ENCODE measurements at regions not wholly inside any gene's neighbourhood (a gene's known extent, or its start where the extent isn't known, plus 50 kb on each side); places are given as distances from the start of the nearest gene placed in this dataset.

DNA sequence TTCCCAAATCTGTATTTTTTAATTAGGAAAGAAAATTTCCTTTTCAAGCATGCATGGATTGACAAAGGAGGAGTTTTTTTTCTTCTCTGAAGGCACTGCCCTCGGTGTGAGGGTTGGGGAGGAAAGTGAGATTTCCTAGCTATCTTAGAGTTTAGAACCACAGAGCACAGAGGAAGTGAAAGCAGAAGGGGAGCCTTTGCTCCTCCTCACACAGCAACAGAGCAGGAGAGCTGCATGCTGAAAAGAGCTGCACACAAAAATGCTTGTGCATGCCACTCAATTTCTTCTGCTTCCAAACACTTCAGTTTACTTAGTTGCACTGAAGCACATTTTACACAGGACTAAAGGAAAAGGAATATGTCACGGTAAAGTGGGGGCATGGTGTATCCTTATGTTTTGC lies 308.1 kb downstream of the GPATCH2 start:
- Histone ChIP-seq H3K27me3 (ENCODE audit: insufficient read depth, low read length, poor library complexity, severe bottlenecking) (no peaks in the 10 kb centered on the region), H3K9me3 (ENCODE audit: insufficient read depth, low read depth, low read length) (no peaks in the 10 kb centered on the region), H2AFZ (ENCODE audit: low read length) (no peak overlapping the region), H3K4me1 (ENCODE audit: insufficient read depth, low read length, poor library complexity, severe bottlenecking) (no peaks in the 10 kb centered on the region), H3K79me2 (ENCODE audit: insufficient read depth, low read length) (no peaks in the 10 kb centered on the region), H3K9me2 (replicated peaks; ENCODE audit: low read depth, low read length) (0 out of 2 replicates have a peak, but pooled peaks cover under 1% of the 10 kb centered on the region), H3K9ac (ENCODE audit: low read depth, low read length, poor library complexity, severe bottlenecking) (no peak overlapping the region), H3K36me3 (ENCODE audit: insufficient read depth, low read length) (no peaks in the 10 kb centered on the region), H3K4me2 (ENCODE audit: low read depth, low read length, poor library complexity, severe bottlenecking) (no peak overlapping the region), H4K20me1 (ENCODE audit: insufficient read depth, low read length, poor library complexity, severe bottlenecking) (no peaks in the 10 kb centered on the region), H3F3A (ENCODE audit: low read depth) (no peaks in the 10 kb centered on the region), H3K4me3 (ENCODE audit: low read length, poor library complexity, severe bottlenecking) (no peak overlapping the region)
- TF ChIP-seq, protein P1, sequence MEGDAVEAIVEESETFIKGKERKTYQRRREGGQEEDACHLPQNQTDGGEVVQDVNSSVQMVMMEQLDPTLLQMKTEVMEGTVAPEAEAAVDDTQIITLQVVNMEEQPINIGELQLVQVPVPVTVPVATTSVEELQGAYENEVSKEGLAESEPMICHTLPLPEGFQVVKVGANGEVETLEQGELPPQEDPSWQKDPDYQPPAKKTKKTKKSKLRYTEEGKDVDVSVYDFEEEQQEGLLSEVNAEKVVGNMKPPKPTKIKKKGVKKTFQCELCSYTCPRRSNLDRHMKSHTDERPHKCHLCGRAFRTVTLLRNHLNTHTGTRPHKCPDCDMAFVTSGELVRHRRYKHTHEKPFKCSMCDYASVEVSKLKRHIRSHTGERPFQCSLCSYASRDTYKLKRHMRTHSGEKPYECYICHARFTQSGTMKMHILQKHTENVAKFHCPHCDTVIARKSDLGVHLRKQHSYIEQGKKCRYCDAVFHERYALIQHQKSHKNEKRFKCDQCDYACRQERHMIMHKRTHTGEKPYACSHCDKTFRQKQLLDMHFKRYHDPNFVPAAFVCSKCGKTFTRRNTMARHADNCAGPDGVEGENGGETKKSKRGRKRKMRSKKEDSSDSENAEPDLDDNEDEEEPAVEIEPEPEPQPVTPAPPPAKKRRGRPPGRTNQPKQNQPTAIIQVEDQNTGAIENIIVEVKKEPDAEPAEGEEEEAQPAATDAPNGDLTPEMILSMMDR (conservative IDR thresholded peaks at IDR 0.05; ENCODE audit: low read length) = no peak
- TF ChIP-seq EZH2phosphoT487 (IDR thresholded peaks at IDR 0.05; ENCODE audit: borderline replicate concordance) = no peak

- H3K9me3 ChIP-seq (ENCODE audit: insufficient read depth, low read depth, low read length) = no peaks in the 10 kb centered on the region
- H3F3A ChIP-seq (ENCODE audit: low read depth) = no peaks in the 10 kb centered on the region
- H3K79me2 ChIP-seq (ENCODE audit: insufficient read depth, low read length) = no peaks in the 10 kb centered on the region
- H3K4me3 ChIP-seq (ENCODE audit: low read length, poor library complexity, severe bottlenecking) = no peak overlapping the region
- H2AFZ ChIP-seq (ENCODE audit: low read length) = no peak overlapping the region
- H3K36me3 ChIP-seq (ENCODE audit: insufficient read depth, low read length) = no peaks in the 10 kb centered on the region
- TF ChIP-seq, protein P1 (conservative IDR thresholded peaks at IDR 0.05; ENCODE audit: low read length) = no peak
- no peak for TF ChIP-seq EZH2phosphoT487 (IDR thresholded peaks at IDR 0.05; ENCODE audit: borderline replicate concordance)
- no peak overlapping the region for H3K9ac ChIP-seq (ENCODE audit: low read depth, low read length, poor library complexity, severe bottlenecking)
- H3K4me1 ChIP-seq (ENCODE audit: insufficient read depth, low read length, poor library complexity, severe bottlenecking) = no peaks in the 10 kb centered on the region
- no peaks in the 10 kb centered on the region for H4K20me1 ChIP-seq (ENCODE audit: insufficient read depth, low read length, poor library complexity, severe bottlenecking)
- H3K27me3 ChIP-seq (ENCODE audit: insufficient read depth, low read length, poor library complexity, severe bottlenecking) = no peaks in the 10 kb centered on the region
- no peak overlapping the region for H3K4me2 ChIP-seq (ENCODE audit: low read depth, low read length, poor library complexity, severe bottlenecking)
- no peaks in the 10 kb centered on the region for H3K9me2 ChIP-seq (replicated peaks; ENCODE audit: low read depth, low read length)
Measured at GRCh38 chr1:217315346-217315745, 315.5 kb downstream of the GPATCH2 start.

- H3K79me2 ChIP-seq (ENCODE audit: insufficient read depth, low read length) = no peaks in the 10 kb centered on the region
- no peaks in the 10 kb centered on the region for H3K9me2 ChIP-seq (replicated peaks; ENCODE audit: low read depth, low read length)
- H4K20me1 ChIP-seq (ENCODE audit: insufficient read depth, low read length, poor library complexity, severe bottlenecking) = no peaks in the 10 kb centered on the region
- no peak overlapping the region for H2AFZ ChIP-seq (ENCODE audit: low read length)
- no peak overlapping the region for H3K9ac ChIP-seq (ENCODE audit: low read depth, low read length, poor library complexity, severe bottlenecking)
- H3K36me3 ChIP-seq (ENCODE audit: insufficient read depth, low read length) = no peaks in the 10 kb centered on the region
- H3K27me3 ChIP-seq (ENCODE audit: insufficient read depth, low read length, poor library complexity, severe bottlenecking) = no peaks in the 10 kb centered on the region
- H3K4me2 ChIP-seq (ENCODE audit: low read depth, low read length, poor library complexity, severe bottlenecking) = no peak overlapping the region
- H3F3A ChIP-seq (ENCODE audit: low read depth) = no peaks in the 10 kb centered on the region
- H3K4me1 ChIP-seq (ENCODE audit: insufficient read depth, low read length, poor library complexity, severe bottlenecking) = no peaks in the 10 kb centered on the region
- no peaks in the 10 kb centered on the region for H3K9me3 ChIP-seq (ENCODE audit: insufficient read depth, low read depth, low read length)
- TF ChIP-seq, protein P1 (conservative IDR thresholded peaks at IDR 0.05; ENCODE audit: low read length) = no peak
- TF ChIP-seq EZH2phosphoT487 (IDR thresholded peaks at IDR 0.05; ENCODE audit: borderline replicate concordance) = no peak
- no peak overlapping the region for H3K4me3 ChIP-seq (ENCODE audit: low read length, poor library complexity, severe bottlenecking)
Measured at GRCh38 chr1:217313096-217313495, 317.8 kb downstream of the GPATCH2 start.

Measured in Loucy (cell line).